ENCODE measurements at regions not wholly inside any gene's neighbourhood (a gene's known extent, or its start where the extent isn't known, plus 50 kb on each side); places are given as distances from the start of the nearest gene placed in this dataset.

DNA sequence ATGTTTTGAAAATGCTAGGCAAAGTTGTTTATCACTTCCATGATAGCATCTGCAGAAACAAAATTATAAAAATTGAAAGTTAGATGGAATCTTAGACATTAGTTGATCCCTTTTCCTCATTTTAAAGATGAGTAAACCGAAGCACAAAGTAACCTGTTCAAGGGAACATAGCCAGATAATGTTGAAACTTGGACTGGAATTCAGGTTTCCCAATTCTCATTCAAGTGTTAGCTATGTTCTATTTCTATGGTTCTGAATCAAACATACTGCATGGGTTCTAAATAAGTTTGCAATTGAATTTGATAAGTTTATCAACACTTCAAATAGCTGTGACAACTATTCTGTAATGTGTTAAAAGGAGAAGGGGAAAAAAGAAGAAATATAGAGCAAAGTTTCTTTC, 122.4 kb upstream of the SOX5 start:
- H3K4me1 ChIP-seq: peaks cover 0 to 17% (median 0%) of the 10 kb centered on the region in 3 donors
- DNase-seq: no peak
- H3K4me3 ChIP-seq: no peak overlapping the region
- TF ChIP-seq POLR2A (IDR thresholded peaks at IDR 0.05): no peak
- TF ChIP-seq CTCF (IDR thresholded peaks at IDR 0.05): no peak
- 64 to 65% methylated on average over 1 of the region's 1 CpG for WGBS, 2 donors
- H3K36me3 ChIP-seq: no peaks in the 10 kb centered on the region
- no peaks in the 10 kb centered on the region for H3K27me3 ChIP-seq
- H3K27ac ChIP-seq: no peak overlapping the region
- H3K9me3 ChIP-seq: no peaks in the 10 kb centered on the region
- intact Hi-C loops (cut with DNase I): no loop called here

- TF ChIP-seq POLR2A (IDR thresholded peaks at IDR 0.05) (no peak), CTCF (IDR thresholded peaks at IDR 0.05) (no peak)
- intact Hi-C loops (cut with DNase I): no loop called here
- H3K27me3 ChIP-seq: no peaks in the 10 kb centered on the region
- H3K4me1 ChIP-seq: peaks cover 0 to 20% (median 0%) of the 10 kb centered on the region in 3 donors
- WGBS, 2 donors: 40 to 57% methylated on average over 7 of the region's 7 CpGs
- no peak overlapping the region for H3K27ac ChIP-seq
- DNase-seq: no peak
- H3K9me3 ChIP-seq: no peaks in the 10 kb centered on the region
- no peak overlapping the region for H3K4me3 ChIP-seq
- no peaks in the 10 kb centered on the region for H3K36me3 ChIP-seq
Observed at GRCh38 chr12:24069532-24070395, 120.3 kb upstream of the SOX5 start.

- no peaks in the 10 kb centered on the region for H3K36me3 ChIP-seq
- peaks cover 0 to 20% (median 0%) of the 10 kb centered on the region in 3 donors for H3K4me1 ChIP-seq
- no peak for DNase-seq
- WGBS, 2 donors: 29 to 39% methylated on average over 2 of the region's 2 CpGs
- no peak overlapping the region for H3K4me3 ChIP-seq
- intact Hi-C loops (cut with DNase I): no loop called here
- no peaks in the 10 kb centered on the region for H3K9me3 ChIP-seq
- H3K27ac ChIP-seq: peak overlapping the region in 1 of 4 donors; percentile 40
- H3K27me3 ChIP-seq: no peaks in the 10 kb centered on the region
- TF ChIP-seq POLR2A (IDR thresholded peaks at IDR 0.05) (no peak), CTCF (IDR thresholded peaks at IDR 0.05) (no peak)
Observed at GRCh38 chr12:24066865-24067264, 117.4 kb upstream of the SOX5 start.

- Histone ChIP-seq H3K4me1 (peaks cover 0 to 20% (median 0%) of the 10 kb centered on the region in 3 donors), H3K27me3 (no peaks in the 10 kb centered on the region), H3K9me3 (no peaks in the 10 kb centered on the region), H3K27ac (no peak overlapping the region), H3K36me3 (no peaks in the 10 kb centered on the region), H3K4me3 (no peak overlapping the region)
- DNase-seq: no peak
- intact Hi-C loops (cut with DNase I): no loop called here
- TF ChIP-seq CTCF (IDR thresholded peaks at IDR 0.05): no peak
- TF ChIP-seq POLR2A (IDR thresholded peaks at IDR 0.05): no peak
Observed at GRCh38 chr12:24066097-24066496, 116.6 kb upstream of the SOX5 start.

GRCh38 chr12:24062642-24063245, 113.3 kb upstream of the SOX5 start:
- 69 to 85% methylated on average over 1 of the region's 1 CpG for WGBS, 2 donors
- no peak for DNase-seq
- H3K36me3 ChIP-seq: no peaks in the 10 kb centered on the region
- H3K27ac ChIP-seq: no peak overlapping the region
- H3K4me3 ChIP-seq: no peak overlapping the region
- H3K4me1 ChIP-seq: peaks cover 0 to 8% (median 0%) of the 10 kb centered on the region in 3 donors
- intact Hi-C loops (cut with DNase I): no loop called here
- no peaks in the 10 kb centered on the region for H3K27me3 ChIP-seq
- no peak for TF ChIP-seq CTCF (IDR thresholded peaks at IDR 0.05)
- no peak for TF ChIP-seq POLR2A (IDR thresholded peaks at IDR 0.05)
- H3K9me3 ChIP-seq: no peaks in the 10 kb centered on the region
